GM21717 (cell line): ENCODE measurements at regions not wholly inside any gene's neighbourhood (a gene's known extent, or its start where the extent isn't known, plus 50 kb on each side); places are given as distances from the start of the nearest gene placed in this dataset.
A peak's percentile ranks its signal among the peaks of the same experiment; 100 is the strongest.

Experiments used
- ATAC-seq: cut with Tn5 transposase; IDR thresholded peaks from one replicate; pipeline ENCODE4 v1.9.1; 2021; ENCODE audit warnings: mild to moderate bottlenecking, moderate library complexity; ENCODE audit not compliant: unreplicated experiment

DNA sequence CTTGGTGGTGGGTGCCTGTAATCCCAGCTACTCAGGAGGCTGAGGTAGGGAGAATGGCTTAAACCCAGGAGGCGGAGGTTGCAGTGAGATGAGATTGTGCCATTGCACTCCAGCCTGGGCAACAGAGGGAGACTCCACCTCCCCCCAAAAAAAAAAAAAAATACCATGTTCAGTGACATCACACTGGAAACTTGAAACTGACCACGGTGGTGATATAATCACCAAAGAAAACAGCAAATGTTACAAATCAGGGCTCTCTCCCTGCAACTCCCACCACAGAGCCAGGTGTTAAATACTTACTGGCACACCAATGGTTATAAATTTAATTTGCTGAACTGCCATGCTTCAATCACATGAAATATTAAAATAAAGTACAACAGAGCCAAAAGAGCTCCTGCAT lies 81.4 kb downstream of the ZNF608 start:
- ATAC-seq = no peak

DNA sequence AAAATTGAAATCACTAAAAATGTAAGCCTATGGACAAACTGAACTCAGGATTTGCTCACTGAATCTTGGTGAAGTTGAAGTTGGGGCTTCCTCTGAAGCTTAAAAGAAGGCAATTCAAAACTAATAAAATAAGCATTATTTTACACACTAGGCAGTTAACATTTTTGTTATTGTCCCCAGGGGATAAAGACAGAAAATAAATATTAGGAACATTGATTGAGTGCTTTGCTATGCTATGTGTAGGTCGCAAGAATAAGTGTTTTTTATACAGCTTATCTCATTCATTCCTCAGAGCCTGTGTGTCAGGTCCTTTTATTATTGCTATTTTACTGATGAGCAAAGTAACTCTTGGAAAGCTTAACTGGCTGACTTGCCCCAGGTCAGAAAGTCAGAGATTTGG lies 82.2 kb downstream of the ZNF608 start:
- no peak for ATAC-seq

DNA sequence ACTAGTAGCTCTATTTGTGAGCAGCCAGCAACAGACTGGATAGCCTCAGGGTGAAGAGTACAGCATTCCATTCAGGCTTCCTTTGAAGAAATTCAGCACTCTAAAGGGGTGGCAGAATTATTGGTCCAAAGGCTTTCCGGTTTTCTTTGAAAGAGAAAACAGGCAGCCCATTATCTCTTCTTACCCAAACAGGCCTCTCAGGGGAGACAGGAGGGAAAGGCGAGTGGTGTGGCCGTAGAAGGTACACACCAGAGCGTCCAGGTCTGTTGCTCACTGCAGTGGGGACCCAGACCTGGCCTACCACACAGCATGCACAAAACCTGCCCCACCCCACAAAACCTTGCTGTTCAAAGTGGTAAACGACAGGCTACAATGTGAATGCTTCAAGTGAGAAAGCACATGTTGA lies 83.3 kb downstream of the ZNF608 start:
- ATAC-seq = no peak

DNA sequence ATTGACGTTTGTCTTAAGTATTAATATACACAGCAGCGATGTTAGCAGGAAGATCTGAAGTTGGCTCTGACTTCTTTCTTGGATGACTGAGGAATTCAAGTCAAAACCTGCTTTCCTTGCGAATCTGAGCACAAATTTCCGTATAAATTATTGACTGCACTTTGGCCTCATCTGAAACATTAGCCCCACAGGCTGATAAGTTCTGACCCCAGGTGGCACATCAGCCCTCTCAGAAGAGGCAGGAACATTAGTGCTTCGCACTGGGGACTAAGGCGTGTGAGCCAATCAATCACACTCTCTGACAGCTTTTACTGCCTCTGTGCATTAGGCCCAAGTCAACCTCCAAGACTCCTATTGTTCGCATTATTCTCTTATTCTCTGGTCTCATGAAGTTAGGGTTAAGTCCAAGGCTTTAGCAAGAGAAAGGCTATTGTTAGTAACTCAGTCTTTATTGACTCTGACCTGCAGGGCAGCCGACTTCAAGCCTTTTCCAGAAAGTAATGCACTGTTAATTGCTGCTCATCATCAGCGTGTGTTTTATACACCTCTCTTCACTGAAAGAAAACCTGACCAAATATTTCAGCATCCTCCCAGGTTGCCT lies 84.2 kb downstream of the ZNF608 start:
- ATAC-seq = no peak

DNA sequence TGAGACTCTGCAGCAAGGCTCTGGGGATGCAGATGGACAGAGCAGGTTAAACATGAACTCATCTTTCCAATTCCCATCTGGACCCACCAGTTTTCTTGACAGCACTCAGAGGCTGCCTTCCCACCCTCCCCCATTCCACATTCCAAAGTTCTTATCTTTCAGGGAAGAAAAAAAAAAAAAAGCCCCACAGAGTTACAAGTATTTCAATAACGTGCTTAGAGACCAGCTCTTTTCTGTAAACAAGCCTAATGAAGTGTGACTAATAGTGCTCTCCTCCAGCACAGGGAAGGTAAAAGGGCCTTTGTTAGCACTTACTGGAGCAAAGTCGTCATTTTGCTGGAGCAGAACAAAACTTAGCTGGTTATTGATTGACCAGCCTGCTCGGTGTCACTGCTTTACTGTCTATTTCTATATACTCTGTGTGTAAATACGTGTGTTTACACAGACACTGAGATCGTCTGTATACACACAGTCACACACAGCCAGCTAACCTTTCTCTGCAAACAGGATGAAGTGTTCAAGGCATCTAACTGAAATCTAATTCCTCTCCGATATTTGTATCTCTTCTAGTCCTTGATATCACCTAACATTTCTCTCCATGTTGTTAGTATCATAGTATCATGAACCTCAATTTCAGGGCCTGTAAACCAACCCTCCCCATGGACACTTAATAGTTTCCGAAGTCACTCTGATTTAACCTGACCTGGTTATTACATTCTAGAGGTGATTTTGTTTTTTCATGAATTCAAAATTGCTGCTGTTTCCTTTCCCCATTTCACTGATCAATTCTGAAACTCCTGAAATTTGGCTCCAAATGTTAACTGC lies 84.9 kb downstream of the ZNF608 start:
- ATAC-seq = no peak

DNA sequence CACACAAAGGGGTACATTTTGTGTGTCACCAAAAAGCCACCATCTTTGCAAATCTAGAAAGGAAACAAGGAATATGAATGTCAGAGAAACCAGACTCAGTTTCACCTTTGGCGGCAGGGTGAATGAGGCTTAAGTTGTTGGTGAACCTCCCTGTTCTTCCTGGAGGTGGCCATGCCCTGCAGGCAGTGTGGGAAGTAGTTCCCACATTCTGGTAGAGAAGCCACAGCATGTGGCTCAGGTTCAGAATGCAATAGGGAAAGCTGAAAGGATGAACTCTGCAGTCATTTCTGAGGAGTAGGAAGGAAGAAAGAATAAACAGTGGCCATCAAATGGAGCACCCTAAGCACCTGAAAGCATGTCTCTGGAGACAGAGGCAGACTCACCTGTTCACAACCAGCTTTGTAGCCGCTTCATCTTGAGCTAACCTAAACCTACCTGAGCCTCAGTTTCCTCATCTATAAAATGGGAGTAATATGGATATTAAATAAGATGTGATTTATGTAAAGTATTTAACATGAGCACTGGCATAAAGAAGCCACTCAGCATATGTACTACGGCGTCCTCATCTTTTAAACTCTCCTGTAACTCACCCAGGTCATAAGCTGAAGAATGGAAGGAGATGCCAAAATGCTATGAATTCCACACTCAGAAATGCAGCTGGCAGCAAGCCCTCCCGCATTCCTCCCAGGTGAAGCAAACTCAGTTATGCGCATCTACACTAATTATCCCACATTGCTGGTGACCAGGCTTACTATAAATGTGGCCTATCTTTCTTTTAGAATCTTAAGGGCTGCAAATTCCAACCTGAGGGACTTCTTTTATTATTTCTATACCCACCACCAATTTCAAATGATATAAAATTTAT lies 86.0 kb downstream of the ZNF608 start:
- ATAC-seq = no peak

DNA sequence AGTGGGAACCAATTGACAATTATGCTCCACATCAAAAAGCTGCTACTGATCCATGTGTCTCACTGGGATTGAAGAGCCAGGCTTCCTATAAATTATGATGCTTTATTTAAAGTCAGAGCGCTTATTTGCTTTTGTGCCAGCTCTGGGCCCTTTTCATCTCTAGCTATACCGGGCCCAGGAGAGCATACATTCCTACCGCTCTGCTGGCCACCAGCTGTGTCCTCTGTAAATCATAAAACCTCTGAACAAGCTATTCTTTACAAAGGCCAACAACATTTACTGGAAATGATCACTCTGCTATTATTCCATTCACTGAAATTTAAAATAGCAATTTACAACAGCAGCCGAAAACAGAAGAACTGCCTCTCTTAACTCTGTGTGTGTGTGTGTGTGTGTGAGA lies 86.6 kb downstream of the ZNF608 start:
- no peak for ATAC-seq

DNA sequence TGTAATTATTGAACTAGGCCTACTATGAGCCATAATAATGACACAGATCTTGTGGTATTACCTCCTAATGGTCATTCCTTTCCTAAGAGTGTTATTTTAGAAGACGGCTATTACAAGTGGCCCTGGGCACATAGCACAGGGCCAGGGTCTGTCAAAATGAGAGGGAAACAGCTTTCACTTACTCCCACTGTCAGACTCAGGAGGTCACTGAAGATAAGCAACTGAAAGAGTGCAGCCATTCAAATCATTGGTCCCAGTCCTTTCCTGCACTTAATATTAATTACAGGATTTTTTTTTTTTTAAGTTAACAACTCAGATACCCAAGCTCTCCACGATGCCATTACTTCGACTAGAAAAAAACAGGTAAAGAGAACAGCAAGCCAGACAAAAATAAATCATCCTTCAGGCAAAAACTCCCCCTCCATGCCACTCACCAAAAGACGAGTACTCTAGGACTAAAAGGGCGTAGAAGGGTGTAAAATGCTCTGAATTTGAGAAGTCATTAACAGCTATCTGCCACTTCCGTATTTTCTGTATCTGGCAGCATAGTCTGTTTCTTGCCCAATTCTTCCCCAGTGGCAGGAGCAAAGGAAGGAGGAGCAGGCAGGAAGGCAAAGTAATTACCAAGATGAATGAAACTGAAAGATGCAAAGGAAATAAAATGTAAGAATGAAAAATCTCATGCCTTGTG lies 87.4 kb downstream of the ZNF608 start:
- no peak for ATAC-seq

DNA sequence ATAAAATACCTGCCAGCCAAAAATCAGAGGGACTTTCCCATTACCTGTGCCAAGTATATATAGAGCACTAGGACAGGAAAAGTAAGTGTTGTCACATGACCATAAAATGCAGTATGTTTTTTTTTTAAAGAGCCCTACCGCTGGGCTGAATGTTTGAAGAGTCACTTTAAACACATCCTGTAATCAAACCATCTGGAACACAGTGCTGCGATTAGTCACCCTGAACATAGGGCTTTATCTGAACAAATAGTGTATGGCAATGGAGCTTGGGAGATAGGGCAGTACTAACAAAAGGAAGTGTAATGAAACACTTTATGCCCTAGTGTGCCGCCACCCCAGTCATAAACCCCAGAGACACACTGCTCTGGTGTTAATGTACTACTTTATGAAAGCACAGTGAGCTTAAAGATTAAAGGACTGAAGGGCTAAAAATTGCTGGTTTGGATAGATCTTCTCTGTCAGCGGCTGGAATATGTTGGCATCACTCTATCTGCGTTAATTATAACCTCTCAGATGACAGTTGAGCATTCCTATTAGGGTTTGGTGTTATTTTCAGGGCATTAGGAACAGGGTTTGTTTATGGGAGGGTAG lies 90.4 kb downstream of the ZNF608 start:
- no peak for ATAC-seq

DNA sequence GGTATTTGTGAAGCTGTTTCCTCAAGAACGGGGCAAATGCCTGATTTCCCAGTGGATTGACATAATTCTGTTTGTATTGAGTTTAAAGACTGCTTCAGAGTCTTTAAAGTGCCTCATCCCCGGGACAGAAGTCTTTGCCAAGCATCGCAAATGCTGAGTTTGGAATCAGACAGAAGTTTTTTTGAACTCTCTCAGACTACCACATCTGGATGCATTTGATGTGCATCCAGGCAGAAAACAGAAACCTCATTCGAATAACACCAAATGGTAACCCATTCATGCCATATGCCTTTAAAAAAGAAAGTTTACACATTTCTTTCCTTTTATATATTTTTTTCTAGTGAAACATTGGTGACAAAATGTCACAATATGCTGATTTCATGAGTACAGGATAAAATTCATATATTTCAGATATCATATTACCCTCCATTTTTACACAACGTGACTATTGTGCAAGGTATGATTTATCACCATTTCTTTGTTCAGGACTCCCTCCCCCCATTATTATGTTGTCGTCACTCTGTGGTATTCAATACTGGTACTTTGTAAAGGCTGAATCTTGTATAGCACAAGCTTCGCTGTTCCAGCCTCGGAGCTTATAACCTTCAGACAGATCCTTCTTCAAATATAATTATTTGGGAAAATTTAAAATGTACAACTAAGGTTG lies 91.1 kb downstream of the ZNF608 start:
- no peak for ATAC-seq

DNA sequence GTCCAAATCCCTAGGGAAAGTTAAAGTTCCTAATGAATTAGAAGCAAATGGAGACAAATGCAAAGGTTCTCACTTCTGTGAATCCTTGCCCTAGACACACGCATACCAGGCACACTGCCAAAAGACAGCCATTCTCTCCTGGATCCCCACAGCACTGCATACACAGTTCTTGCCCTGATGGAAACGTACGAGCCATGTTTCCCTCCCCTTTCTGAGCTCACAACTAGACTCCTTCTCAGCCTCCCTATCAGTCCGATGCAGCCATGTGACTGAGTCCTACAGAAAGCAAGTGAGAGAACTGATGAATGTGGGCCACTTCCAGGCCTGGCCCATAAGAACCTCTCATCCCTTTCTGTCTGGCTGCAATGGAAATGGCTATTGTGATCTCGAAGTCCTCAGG lies 92.0 kb downstream of the ZNF608 start:
- ATAC-seq = no peak

DNA sequence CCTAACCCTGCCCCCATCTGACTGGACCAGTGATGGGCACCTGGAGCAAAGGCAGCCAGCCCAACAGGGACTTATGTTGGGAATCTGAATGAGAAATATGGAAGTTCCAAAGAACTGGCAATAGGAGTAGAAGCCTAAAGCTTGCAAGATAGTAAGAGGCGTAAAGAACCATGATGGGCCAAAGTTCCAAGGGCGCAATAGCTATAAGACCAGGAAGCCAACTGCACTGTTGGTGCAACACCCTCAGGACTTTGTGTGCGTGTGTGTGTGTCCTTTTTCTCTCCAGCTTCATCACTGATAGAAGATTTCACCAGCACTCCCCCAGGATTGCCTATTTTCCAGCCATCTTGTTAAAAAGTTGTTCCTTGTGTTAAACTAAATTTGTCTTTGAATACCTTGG lies 92.8 kb downstream of the ZNF608 start:
- no peak for ATAC-seq

DNA sequence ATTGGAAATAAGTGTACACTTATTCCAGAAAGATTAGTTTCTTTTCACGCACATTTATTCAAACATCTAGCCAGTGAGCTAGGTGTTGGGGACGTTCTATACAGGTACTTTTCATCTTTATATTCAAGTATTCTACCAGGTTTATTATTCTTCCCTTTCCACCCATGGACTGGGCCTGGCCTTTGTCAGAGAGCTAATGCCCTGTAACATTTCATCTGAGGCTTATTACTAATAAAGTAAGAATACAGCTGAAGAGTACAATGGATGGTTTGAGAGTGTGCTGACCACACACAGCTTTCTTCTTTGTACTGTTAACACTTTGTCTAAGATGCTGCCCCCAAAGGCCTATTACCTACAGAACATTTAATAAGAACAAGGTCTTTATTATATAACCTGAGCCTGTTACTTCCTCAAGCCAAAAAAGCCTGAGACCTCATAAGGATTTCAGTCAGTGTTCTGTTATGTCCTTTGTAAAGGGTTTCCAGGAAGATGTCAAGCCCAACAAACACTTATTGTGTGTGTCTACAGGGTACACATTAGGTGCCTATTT lies 93.5 kb downstream of the ZNF608 start:
- no peak for ATAC-seq

DNA sequence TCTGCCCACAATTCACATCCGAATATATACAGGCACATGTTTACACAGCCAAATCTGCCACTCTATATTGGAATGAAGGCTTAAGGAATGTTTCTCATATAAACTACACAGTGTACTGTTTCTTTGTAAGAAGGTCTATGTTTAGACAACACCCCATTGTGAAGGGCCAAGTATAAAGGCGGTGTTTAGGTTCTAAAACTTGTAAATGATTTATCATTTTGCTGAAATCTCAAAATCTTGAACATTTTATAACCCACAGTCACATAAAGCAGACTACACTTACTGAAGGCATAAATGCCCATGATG lies 94.0 kb downstream of the ZNF608 start:
- no peak for ATAC-seq

DNA sequence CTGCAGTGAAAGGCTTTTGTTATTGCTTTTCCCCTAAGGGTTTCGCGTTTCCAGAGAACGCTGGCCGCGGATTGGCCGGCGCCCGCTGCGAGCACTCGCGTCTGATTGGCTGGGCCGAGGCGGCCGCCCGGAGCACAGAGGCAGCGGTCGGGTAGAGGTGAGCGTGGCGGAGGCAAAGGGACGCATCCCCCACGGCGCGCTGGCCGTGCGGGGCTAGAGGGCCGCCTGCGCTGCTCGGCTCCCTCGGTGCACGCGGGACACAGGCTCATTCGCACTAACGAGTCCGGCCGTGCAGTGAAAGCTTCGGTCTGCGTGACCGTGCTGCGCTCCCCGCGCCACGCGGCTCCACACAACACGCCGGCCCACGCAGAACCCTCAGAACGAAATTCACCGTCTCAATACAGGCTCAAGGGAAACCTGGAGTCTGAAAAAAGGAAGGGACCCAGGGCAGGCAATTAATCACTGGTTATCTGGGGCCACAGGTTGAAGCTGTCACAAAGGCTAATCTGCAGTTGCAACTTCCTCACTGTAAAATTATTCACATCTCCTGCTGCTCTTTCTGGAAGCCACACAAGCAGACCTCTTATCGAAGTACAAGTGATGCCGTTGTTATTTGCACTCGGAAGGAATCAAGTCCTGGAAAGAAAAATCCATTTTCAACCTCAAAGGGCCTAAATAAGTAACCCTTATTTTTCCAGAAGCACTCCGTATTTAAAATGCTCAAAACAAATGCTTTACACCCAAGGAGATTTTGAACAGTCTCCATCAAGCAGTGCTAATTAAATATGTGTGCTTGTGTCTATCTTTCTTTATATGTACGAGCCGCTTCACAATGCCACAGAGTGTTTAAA lies 94.6 kb downstream of the ZNF608 start:
- ATAC-seq = peak; percentile 39

DNA sequence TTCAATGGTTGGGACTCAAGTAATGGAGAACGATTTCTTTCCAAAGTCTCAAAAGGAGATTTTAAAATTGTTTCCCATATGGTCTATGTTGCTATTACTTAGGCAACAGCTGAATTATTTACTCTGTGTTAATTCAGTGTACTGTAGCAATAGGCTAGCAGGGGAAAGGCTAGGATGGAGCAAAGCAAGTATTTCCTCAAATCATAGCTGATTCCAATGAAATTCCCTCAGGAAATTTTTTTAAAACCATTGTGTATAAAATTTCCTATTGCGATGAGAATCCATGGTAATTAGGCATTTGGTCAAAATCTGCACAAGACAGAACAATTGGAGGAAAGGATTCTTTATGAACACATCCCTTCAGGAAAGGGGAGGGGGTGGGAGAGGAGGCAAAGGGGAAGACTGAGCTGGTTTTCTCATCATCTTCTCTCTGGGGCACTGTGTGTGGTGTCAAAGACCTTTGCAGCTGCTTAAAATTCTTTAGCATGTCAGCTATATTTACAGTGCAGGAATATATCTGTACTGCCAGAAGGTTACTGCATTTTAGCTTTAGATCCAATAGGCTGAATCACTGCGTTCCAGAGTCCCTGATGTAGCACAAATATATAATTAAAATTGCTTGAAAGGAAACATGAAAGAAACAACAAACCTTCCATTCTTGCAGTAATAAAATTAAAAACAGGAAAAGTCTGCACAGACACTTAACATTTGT lies 95.3 kb downstream of the ZNF608 start:
- ATAC-seq = no peak

DNA sequence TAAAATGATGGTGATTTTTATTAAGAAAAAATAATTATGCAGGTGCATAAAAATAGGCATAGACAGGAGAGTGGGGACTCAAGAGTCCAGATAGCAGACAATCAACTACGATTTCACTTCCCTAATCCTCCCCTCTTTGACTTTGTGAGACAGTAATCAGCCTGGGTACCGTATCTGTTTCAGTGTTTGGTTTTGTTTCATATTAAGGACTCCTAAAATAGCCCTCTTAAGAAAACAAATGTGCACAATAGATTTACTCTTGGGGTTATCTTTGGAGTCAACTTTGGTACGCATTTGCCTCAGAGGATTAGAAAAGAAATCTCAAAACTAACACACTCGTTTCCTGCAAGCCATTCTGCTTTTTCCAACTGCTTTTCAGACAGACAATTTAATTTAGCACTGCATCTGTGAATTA lies 96.3 kb downstream of the ZNF608 start:
- peak; percentile 68 for ATAC-seq

DNA sequence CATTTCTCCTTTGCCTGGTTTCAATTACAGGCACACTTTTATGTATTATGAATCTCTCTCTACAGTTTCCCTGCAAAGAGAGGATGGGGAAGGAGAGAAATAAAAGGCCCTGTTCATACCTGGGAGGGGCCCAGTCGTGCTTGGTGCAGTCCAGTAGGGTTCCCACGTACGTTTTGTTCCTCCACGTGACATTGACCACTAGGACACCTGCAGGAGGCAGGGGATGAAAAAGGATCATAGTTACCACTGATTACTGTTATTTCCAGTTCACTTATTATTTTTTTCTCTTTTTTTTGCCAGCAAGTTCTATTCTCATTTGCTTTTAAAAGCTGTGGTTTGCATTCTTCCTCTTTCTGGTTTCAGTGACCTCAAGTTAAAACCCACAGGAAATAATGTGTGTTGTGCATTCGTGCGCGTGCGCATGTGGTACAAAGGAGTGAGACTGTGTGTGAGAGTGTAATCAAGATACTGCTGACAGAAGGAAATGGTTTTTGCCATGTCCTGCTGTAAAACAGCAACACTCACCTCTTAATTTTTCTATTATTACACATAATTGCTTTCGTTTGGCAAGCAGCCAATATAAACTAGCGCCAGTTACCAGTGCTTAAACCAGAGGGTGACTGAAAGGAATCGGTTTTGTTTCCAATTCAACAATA lies 96.8 kb downstream of the ZNF608 start:
- peak; percentile 78 for ATAC-seq
